GM12891 (cell line): ENCODE measurements at regions not wholly inside any gene's neighbourhood (a gene's known extent, or its start where the extent isn't known, plus 50 kb on each side); places are given as distances from the start of the nearest gene placed in this dataset.

ENCODE experiments used
- POLR2A ChIP-seq: IDR thresholded peaks from 2 replicates; pipeline ENCODE4 v1.6.1; 2011; ENCODE audit warnings: low read depth, low read length, control low read depth
- POLR2AphosphoS5 ChIP-seq: IDR thresholded peaks from 2 replicates; pipeline ENCODE4 v1.6.1; 2011; ENCODE audit warnings: low read depth, low read length, control low read depth

- TF ChIP-seq POLR2A (no peak), POLR2AphosphoS5 (no peak)
These were observed 176.9 kb upstream of the OPRM1 start for GRCh38 chr6:153862139-153862538.
